Neural cell (in vitro differentiated cells): ENCODE measurements at regions not wholly inside any gene's neighbourhood (a gene's known extent, or its start where the extent isn't known, plus 50 kb on each side); places are given as distances from the start of the nearest gene placed in this dataset.

Experiments
- H2AFZ ChIP-seq: fragments of 200-600, 300-800 bp; sonication (generic), shearing (Covaris generic); 2 replicates; pipeline ENCODE4 v1.6.0; 2014; ENCODE audit warnings: low read depth, mild to moderate bottlenecking, antibody characterized with exemption, low read length, moderate library complexity
- H3F3A ChIP-seq: fragments of 200-600 bp; shearing (Covaris generic); 2 replicates; pipeline ENCODE4 v1.6.1; 2016; ENCODE audit warnings: mild to moderate bottlenecking, moderate library complexity, mixed read lengths, antibody characterized with exemption, low read length; ENCODE audit not compliant: insufficient read depth, poor library complexity, severe bottlenecking
- H3K27ac ChIP-seq: fragments of 200-600, 300-800 bp; sonication (generic), shearing (Covaris generic); 2 replicates; pipeline ENCODE4 v1.5.1; 2014; ENCODE audit warnings: mild to moderate bottlenecking, low read length, moderate library complexity
- H3K27me3 ChIP-seq: fragments of 300-800, 200-600 bp; sonication (generic), shearing (Covaris generic); 2 replicates; pipeline ENCODE4 v1.6.0; 2014; ENCODE audit warnings: mild to moderate bottlenecking, low read depth, low read length, moderate library complexity; ENCODE audit not compliant: insufficient read depth
- H3K36me3 ChIP-seq: fragments of 300-800, 200-600 bp; sonication (generic), shearing (Covaris generic); 2 replicates; pipeline ENCODE4 v1.5.1; 2014; ENCODE audit warnings: mild to moderate bottlenecking, antibody characterized with exemption, low read length, moderate library complexity; ENCODE audit not compliant: insufficient read depth
- H3K4me2 ChIP-seq: fragments of 300-800, 200-600 bp; sonication (generic), shearing (Covaris generic); 2 replicates; pipeline ENCODE4 v1.6.0; 2014; ENCODE audit warnings: mild to moderate bottlenecking, low read length
- H3K4me3 ChIP-seq: fragments of 300-800, 200-600 bp; sonication (generic), shearing (Covaris generic); 2 replicates; pipeline ENCODE4 v1.5.1; 2014; ENCODE audit warnings: mild to moderate bottlenecking, low read length, moderate library complexity
- H3K79me2 ChIP-seq: fragments of 200-600 bp; shearing (Covaris generic); replicated peaks from 2 replicates; pipeline ENCODE4 v1.6.0; 2014; ENCODE audit warnings: mild to moderate bottlenecking, low read length, moderate library complexity; ENCODE audit not compliant: insufficient read depth
- H3K9ac ChIP-seq: fragments of 300-800, 200-600 bp; sonication (generic), shearing (Covaris generic); 2 replicates; pipeline ENCODE4 v1.6.1; 2016; ENCODE audit warnings: mild to moderate bottlenecking, low read length, mixed read lengths
- H3K9me2 ChIP-seq: fragments of 200-600 bp; shearing (Covaris generic); 2 replicates; pipeline ENCODE4 v1.6.1; 2016; ENCODE audit warnings: mild to moderate bottlenecking, low read length, mixed read lengths; ENCODE audit not compliant: insufficient read depth
- H3K9me3 ChIP-seq: fragments of 200-600, 300-800 bp; sonication (generic), shearing (Covaris generic); 2 replicates; pipeline ENCODE4 v1.6.1; 2016; ENCODE audit warnings: mild to moderate bottlenecking, mixed run types, low read length, moderate library complexity, mixed read lengths
- H4K20me1 ChIP-seq: fragments of 200-600 bp; shearing (Covaris generic); 2 replicates; pipeline ENCODE4 v1.6.1; 2016; ENCODE audit warnings: mild to moderate bottlenecking, mixed run types; ENCODE audit not compliant: insufficient read depth
- EP300 ChIP-seq: fragments of 450-650 bp; conservative IDR thresholded peaks from 2 replicates; pipeline ENCODE4 v1.6.1; 2014; ENCODE audit warnings: antibody characterized with exemption, mild to moderate bottlenecking, moderate library complexity; ENCODE audit not compliant: poor library complexity, severe bottlenecking
- EZH2 ChIP-seq: fragments of 200-600, 300-800 bp; shearing (Covaris generic), sonication (generic); IDR thresholded peaks from 2 replicates; pipeline ENCODE4 v1.6.1; 2014; ENCODE audit warnings: antibody characterized with exemption, low read length, borderline replicate concordance, mild to moderate bottlenecking; ENCODE audit not compliant: insufficient read depth, poor library complexity, severe bottlenecking
- MXI1 ChIP-seq: fragments of 450-650 bp; conservative IDR thresholded peaks from 2 replicates; pipeline ENCODE4 v1.6.1; 2014; ENCODE audit warnings: antibody characterized with exemption, mild to moderate bottlenecking; ENCODE audit not compliant: poor library complexity, severe bottlenecking
- POLR2AphosphoS5 ChIP-seq: IDR thresholded peaks from 2 replicates; pipeline ENCODE4 v1.6.1; 2012
- RAD21 ChIP-seq: fragments of 450-650 bp; conservative IDR thresholded peaks from 2 replicates; pipeline ENCODE4 v1.6.1; 2014; ENCODE audit warnings: antibody characterized with exemption, mild to moderate bottlenecking, moderate library complexity
- SMC3 ChIP-seq: fragments of 450-650 bp; conservative IDR thresholded peaks from 2 replicates; pipeline ENCODE4 v1.6.1; 2014; ENCODE audit warnings: antibody characterized with exemption, mild to moderate bottlenecking, moderate library complexity; ENCODE audit not compliant: poor library complexity
- TAF1 ChIP-seq: IDR thresholded peaks from 2 replicates; pipeline ENCODE4 v1.6.1; 2012; ENCODE audit warnings: low read depth
- TF ChIP-seq, protein P1 (sequence below): fragments of 450-650 bp; IDR thresholded peaks from 2 replicates; pipeline ENCODE4 v1.5.1; 2014; ENCODE audit warnings: antibody characterized with exemption, mild to moderate bottlenecking, moderate library complexity; ENCODE audit not compliant: poor library complexity, severe bottlenecking
- TF ChIP-seq, protein P2 (sequence below): IDR thresholded peaks from 2 replicates; pipeline ENCODE4 v1.6.1; 2012; ENCODE audit warnings: borderline replicate concordance

DNA sequence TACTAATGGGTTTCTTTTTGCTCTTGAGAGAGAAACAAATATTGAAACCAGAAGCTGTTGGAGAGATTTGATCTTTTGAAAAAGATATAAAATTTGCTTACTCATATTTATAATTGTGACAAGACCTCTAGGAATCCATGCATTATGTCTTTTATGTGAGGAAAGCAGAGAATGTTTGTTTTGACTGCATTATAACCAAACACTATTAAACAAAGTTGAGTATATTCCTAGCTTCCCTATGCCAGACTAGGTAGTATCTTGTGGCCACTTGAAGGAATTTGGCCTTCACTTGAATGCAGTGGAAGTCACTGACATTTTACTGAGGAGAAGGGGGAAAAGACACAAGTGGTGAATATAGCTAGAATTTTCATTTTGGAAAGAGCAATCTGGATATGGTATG lies 521.8 kb upstream of the ZEB2 start:
- Histone ChIP-seq H3K9ac (no peak overlapping the region), H3F3A (no peaks in the 10 kb centered on the region), H3K9me3 (no peaks in the 10 kb centered on the region), H3K36me3 (no peaks in the 10 kb centered on the region), H3K9me2 (no peaks in the 10 kb centered on the region), H3K4me3 (no peak overlapping the region), H3K79me2 (no peaks in the 10 kb centered on the region), H4K20me1 (no peaks in the 10 kb centered on the region), H3K27me3 (no peaks in the 10 kb centered on the region), H2AFZ (no peak overlapping the region), H3K4me2 (no peak overlapping the region), H3K27ac (no peak overlapping the region)
- TF ChIP-seq, protein P1, sequence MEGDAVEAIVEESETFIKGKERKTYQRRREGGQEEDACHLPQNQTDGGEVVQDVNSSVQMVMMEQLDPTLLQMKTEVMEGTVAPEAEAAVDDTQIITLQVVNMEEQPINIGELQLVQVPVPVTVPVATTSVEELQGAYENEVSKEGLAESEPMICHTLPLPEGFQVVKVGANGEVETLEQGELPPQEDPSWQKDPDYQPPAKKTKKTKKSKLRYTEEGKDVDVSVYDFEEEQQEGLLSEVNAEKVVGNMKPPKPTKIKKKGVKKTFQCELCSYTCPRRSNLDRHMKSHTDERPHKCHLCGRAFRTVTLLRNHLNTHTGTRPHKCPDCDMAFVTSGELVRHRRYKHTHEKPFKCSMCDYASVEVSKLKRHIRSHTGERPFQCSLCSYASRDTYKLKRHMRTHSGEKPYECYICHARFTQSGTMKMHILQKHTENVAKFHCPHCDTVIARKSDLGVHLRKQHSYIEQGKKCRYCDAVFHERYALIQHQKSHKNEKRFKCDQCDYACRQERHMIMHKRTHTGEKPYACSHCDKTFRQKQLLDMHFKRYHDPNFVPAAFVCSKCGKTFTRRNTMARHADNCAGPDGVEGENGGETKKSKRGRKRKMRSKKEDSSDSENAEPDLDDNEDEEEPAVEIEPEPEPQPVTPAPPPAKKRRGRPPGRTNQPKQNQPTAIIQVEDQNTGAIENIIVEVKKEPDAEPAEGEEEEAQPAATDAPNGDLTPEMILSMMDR, result no peak
- TF ChIP-seq POLR2AphosphoS5 (no peak), SMC3 (no peak), EZH2 (no peak), RAD21 (no peak), EP300 (no peak), MXI1 (no peak), TAF1 (no peak)
- TF ChIP-seq, protein P2, sequence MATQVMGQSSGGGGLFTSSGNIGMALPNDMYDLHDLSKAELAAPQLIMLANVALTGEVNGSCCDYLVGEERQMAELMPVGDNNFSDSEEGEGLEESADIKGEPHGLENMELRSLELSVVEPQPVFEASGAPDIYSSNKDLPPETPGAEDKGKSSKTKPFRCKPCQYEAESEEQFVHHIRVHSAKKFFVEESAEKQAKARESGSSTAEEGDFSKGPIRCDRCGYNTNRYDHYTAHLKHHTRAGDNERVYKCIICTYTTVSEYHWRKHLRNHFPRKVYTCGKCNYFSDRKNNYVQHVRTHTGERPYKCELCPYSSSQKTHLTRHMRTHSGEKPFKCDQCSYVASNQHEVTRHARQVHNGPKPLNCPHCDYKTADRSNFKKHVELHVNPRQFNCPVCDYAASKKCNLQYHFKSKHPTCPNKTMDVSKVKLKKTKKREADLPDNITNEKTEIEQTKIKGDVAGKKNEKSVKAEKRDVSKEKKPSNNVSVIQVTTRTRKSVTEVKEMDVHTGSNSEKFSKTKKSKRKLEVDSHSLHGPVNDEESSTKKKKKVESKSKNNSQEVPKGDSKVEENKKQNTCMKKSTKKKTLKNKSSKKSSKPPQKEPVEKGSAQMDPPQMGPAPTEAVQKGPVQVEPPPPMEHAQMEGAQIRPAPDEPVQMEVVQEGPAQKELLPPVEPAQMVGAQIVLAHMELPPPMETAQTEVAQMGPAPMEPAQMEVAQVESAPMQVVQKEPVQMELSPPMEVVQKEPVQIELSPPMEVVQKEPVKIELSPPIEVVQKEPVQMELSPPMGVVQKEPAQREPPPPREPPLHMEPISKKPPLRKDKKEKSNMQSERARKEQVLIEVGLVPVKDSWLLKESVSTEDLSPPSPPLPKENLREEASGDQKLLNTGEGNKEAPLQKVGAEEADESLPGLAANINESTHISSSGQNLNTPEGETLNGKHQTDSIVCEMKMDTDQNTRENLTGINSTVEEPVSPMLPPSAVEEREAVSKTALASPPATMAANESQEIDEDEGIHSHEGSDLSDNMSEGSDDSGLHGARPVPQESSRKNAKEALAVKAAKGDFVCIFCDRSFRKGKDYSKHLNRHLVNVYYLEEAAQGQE, result no peak

DNA sequence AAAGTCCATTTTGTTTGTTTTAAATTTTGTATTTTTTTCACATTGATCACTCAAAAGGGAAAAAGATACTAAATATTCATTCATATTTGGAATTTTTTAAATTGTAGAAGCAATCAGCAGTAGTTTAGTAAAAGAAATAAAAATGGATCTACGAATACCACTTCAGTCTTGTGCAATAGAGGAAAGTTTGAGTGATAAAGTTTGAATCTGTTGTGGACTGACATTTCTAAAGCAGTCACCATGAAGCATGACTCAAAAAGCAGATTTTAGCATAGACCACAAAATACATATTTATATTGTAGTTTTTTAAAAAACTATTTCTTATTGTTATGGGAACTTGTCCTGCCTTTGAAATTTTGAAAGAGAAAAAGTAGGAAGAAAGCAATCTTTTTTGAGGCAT lies 520.5 kb upstream of the ZEB2 start:
- no peaks in the 10 kb centered on the region for H3K79me2 ChIP-seq
- H3K9me2 ChIP-seq, result no peaks in the 10 kb centered on the region
- no peak overlapping the region for H3K27ac ChIP-seq
- no peak overlapping the region for H3K4me2 ChIP-seq
- H2AFZ ChIP-seq, result no peak overlapping the region
- H3K9me3 ChIP-seq, result no peaks in the 10 kb centered on the region
- no peak for TF ChIP-seq EZH2
- no peak for TF ChIP-seq TAF1
- TF ChIP-seq, protein P1, result no peak
- no peak for TF ChIP-seq SMC3
- no peak for TF ChIP-seq MXI1
- no peak for TF ChIP-seq RAD21
- TF ChIP-seq, protein P2, result no peak
- TF ChIP-seq POLR2AphosphoS5, result no peak
- H3K36me3 ChIP-seq, result no peaks in the 10 kb centered on the region
- H4K20me1 ChIP-seq, result no peaks in the 10 kb centered on the region
- no peaks in the 10 kb centered on the region for H3K27me3 ChIP-seq
- no peaks in the 10 kb centered on the region for H3F3A ChIP-seq
- no peak overlapping the region for H3K4me3 ChIP-seq
- H3K9ac ChIP-seq, result no peak overlapping the region
